Mucosa of descending colon (tissue), 3 donors: ENCODE measurements at regions not wholly inside any gene's neighbourhood (a gene's known extent, or its start where the extent isn't known, plus 50 kb on each side); places are given as distances from the start of the nearest gene placed in this dataset.

Experiments used
- ATAC-seq: fragments of 200-7000 bp; cut with Tn5 transposase; one replicate; pipeline ENCODE4 v1.9.1; 2020; ENCODE audit warnings: mild to moderate bottlenecking, moderate library complexity
- DNase-seq, 3 donors: peaks; one replicate each; pipeline ENCODE4 v3.0.0-alpha.2; 2020
- H3K36me3 ChIP-seq: fragments of 200-600 bp; one replicate; pipeline ENCODE4 v1.8.0; 2021; ENCODE audit warnings: low read depth, mild to moderate bottlenecking
- H3K4me1 ChIP-seq: fragments of 200-600 bp; one replicate; pipeline ENCODE4 v1.8.0; 2021; ENCODE audit warnings: low read depth, mild to moderate bottlenecking
- H3K4me3 ChIP-seq: fragments of 200-600 bp; one replicate; pipeline ENCODE4 v1.8.0; 2021; ENCODE audit warnings: mild to moderate bottlenecking
- H3K9me3 ChIP-seq: fragments of 200-600 bp; one replicate; pipeline ENCODE4 v1.8.0; 2021; ENCODE audit warnings: mild to moderate bottlenecking
- intact Hi-C, 2 donors: fragments of 100-400 bp; cut with DNase I in 1 of 2; cut with micrococcal nuclease in 1 of 2; formaldehyde crosslinking; loops; one replicate each; pipeline versions ENCODE4 v1.11.0 to v1.11.1; 2022; cut with DNase I, micrococcal nuclease
- TF ChIP-seq, protein P1 (sequence below): fragments of 200-600 bp; IDR thresholded peaks from one replicate; pipeline ENCODE4 v1.8.0; 2022; ENCODE audit warnings: antibody characterized with exemption, mild to moderate bottlenecking
- donor health status: DM: no; HTN: no; CAD: no; lungs with moderate emphysema.
- donor health status: DM: no; HTN: no; CAD: no.
- donor health status: DM: no; HTN: yes; CAD: no.

DNA sequence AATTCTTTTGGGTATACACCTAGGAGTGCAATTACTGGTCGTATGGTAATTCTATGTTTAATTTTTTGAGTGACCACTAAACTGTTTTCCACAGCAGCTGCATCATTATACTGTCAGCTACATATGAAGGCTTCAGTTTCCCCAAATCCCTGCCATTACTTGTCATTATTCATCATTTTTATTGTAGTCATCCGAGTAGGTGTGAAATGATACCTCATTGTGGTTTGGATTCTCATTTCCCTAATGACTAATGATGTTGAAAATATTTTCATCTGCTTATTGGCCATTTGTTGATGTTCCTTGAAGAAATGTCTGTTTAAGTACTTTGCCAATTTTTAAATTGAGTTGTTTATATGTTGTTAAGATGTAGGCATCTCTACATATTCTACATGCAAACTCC lies 633.6 kb upstream of the IMPG1 start:
- Histone ChIP-seq H3K4me1 (no peaks in the 10 kb centered on the region), H3K4me3 (no peak overlapping the region), H3K9me3 (no peaks in the 10 kb centered on the region), H3K36me3 (no peaks in the 10 kb centered on the region)
- DNase-seq, result no peak
- no peak for ATAC-seq
- TF ChIP-seq, protein P1, sequence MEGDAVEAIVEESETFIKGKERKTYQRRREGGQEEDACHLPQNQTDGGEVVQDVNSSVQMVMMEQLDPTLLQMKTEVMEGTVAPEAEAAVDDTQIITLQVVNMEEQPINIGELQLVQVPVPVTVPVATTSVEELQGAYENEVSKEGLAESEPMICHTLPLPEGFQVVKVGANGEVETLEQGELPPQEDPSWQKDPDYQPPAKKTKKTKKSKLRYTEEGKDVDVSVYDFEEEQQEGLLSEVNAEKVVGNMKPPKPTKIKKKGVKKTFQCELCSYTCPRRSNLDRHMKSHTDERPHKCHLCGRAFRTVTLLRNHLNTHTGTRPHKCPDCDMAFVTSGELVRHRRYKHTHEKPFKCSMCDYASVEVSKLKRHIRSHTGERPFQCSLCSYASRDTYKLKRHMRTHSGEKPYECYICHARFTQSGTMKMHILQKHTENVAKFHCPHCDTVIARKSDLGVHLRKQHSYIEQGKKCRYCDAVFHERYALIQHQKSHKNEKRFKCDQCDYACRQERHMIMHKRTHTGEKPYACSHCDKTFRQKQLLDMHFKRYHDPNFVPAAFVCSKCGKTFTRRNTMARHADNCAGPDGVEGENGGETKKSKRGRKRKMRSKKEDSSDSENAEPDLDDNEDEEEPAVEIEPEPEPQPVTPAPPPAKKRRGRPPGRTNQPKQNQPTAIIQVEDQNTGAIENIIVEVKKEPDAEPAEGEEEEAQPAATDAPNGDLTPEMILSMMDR, result no peak
- intact Hi-C loops, result no loop called here

DNA sequence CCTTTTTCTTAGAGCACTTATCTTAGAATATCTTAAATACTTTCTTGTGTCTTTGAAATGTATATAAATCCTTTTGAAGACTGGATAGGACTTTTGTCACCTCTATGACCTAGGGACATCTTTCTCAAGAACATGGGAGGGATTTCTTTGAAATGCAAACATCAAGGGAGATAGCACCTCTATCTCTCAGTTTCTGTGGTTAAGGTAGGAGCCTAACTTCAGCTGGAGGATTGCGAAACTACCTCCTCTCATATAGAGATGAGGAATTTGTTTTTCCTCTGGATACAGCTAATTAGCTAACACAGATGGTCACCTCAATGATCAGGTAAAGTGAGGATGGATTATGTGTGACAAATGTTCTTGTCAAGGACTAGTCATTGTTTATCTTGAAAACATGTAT lies 631.3 kb upstream of the IMPG1 start:
- Histone ChIP-seq H3K4me3 (no peak overlapping the region), H3K36me3 (no peaks in the 10 kb centered on the region), H3K4me1 (no peaks in the 10 kb centered on the region), H3K9me3 (no peaks in the 10 kb centered on the region)
- TF ChIP-seq, protein P1, result no peak
- no peak for DNase-seq
- no peak for ATAC-seq
- intact Hi-C loops, result no loop called here

DNA sequence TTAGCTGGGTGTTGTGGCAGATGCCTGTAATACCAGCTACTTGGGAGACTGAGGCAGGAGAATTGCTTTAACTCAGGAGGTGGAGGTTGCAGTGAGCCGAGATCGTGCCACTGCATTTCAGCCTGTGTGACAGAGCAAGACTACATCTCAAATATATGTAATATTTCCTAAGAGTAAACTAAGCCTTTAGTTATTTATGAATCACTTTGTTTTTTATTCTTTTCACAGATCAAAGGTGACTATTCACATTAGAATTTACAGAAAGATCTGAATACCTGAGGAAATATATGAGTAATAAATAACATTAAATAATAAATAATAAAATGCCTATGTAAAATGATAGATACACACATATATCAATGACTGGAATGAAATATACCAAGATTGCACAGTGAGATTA lies 630.8 kb upstream of the IMPG1 start:
- no peaks in the 10 kb centered on the region for H3K4me1 ChIP-seq
- no peak overlapping the region for H3K4me3 ChIP-seq
- TF ChIP-seq, protein P1, result no peak
- no peaks in the 10 kb centered on the region for H3K36me3 ChIP-seq
- ATAC-seq, result no peak
- intact Hi-C loops, result no loop called here
- no peaks in the 10 kb centered on the region for H3K9me3 ChIP-seq
- no peak for DNase-seq

DNA sequence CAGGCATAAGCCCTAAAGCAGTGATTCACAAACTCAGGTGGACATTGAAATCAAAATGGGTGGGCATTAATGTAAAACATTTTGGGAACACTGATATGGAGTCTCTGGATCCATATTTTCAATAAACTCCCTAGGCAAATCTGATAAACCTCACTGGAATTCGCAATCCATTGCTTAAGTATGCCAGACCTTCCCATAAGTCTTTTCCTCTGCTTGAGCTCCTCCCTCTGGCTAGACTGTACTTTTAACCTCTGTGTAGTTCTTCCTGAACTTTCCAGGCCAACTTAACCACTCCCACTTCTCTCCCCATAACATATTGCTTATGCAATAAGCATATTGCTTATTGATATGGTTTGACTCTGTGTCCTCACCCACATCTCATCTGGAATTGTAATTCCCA lies 629.7 kb upstream of the IMPG1 start:
- Histone ChIP-seq H3K4me1 (no peaks in the 10 kb centered on the region), H3K9me3 (no peaks in the 10 kb centered on the region), H3K36me3 (no peaks in the 10 kb centered on the region), H3K4me3 (no peak overlapping the region)
- ATAC-seq (peak; percentile 68), DNase-seq (no peak)
- TF ChIP-seq, protein P1, result no peak
- intact Hi-C loops, result no loop called here

DNA sequence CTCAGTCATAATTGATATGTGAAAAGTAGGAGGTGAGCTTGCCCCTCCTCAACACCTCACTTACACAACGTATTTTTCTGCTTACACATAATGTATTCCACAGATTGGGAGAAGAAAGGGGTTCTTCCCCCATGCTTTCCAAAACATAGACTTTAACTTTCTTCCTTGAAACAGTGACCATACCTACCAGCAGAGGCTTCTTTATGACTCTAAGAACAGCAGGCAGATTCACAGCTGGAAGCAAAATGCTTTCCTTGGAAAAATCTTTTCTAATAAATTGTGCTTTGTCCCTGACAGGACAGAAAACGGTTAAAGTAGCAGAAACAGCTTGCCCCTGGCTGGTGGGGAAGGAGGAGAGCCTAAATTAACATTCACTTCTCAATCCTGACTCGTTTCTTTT lies 629.1 kb upstream of the IMPG1 start:
- ATAC-seq (no peak), DNase-seq (no peak)
- Histone ChIP-seq H3K36me3 (no peaks in the 10 kb centered on the region), H3K9me3 (no peaks in the 10 kb centered on the region), H3K4me3 (no peak overlapping the region), H3K4me1 (no peaks in the 10 kb centered on the region)
- intact Hi-C loops, result no loop called here
- TF ChIP-seq, protein P1, result no peak

DNA sequence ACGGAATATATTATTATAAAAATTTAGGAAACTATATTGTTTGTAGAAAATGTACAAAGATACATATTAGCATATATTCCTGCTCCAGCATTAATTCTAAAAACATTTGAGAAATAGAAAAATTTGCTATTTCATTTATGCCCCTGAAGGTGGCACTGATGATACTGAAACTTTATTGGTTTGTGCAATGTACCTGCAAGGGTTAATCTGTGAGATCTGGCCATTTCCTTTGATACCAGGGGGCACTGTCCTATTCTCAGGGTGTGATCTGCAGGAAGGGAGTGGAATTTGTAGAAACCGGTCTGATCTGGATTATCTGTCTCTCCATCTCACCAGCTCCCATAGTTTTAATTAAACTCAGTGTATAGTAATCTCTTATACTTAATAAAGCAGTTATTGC lies 625.1 kb upstream of the IMPG1 start:
- intact Hi-C loops, result no loop called here
- DNase-seq (no peak), ATAC-seq (no peak)
- TF ChIP-seq, protein P1, result no peak
- Histone ChIP-seq H3K4me3 (no peak overlapping the region), H3K9me3 (no peaks in the 10 kb centered on the region), H3K36me3 (no peaks in the 10 kb centered on the region), H3K4me1 (no peaks in the 10 kb centered on the region)
